ENCODE measurements at regions not wholly inside any gene's neighbourhood (a gene's known extent, or its start where the extent isn't known, plus 50 kb on each side); places are given as distances from the start of the nearest gene placed in this dataset.

- DNase-seq (ENCODE audit: low read depth) (no peak), FAIRE-seq (no peak)
- Histone ChIP-seq H3K4me3 (ENCODE audit: low read depth, low read length) (no peak overlapping the region), H3K36me3 (ENCODE audit: control insufficient read depth, insufficient read depth, low read length) (no peaks in the 10 kb centered on the region), H3K27me3 (ENCODE audit: control insufficient read depth, insufficient read depth, low read length) (no peaks in the 10 kb centered on the region)
- TF ChIP-seq CTCF (IDR thresholded peaks at IDR 0.05; ENCODE audit: insufficient read depth, low read length, severe bottlenecking), result no peak
These were observed 50.8 kb upstream of the MBNL3 start for GRCh38 chrX:132539611-132540010.

Measured in bronchial epithelial cell (primary cell).